GM19043 (cell line): ENCODE measurements at regions not wholly inside any gene's neighbourhood (a gene's known extent, or its start where the extent isn't known, plus 50 kb on each side); places are given as distances from the start of the nearest gene placed in this dataset.

ENCODE experiments used
- ATAC-seq: cut with Tn5 transposase; IDR thresholded peaks from one replicate; pipeline ENCODE4 v1.9.1; 2021; ENCODE audit warnings: low read depth; ENCODE audit not compliant: unreplicated experiment

DNA sequence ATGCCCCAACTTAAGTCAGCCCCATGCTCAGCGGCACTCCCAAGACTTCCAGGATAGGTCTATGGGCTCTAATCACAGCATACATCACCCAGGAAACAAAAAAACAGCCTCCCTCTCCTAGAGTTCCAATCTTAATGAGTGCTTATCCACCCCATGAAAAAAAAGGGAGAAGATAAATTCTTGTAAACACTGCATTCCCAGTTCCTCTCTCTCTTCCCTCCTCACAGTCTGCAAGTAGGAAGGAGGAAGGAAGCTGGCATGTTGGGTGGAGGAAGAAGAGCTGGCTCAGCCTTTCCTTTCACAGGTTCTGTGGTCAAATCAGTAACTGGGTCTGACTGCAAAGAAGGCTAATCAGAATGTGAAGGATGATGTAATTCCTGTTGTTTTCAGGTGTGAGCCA, 69.9 kb upstream of the ZC3H11B start:
- no peak for ATAC-seq

DNA sequence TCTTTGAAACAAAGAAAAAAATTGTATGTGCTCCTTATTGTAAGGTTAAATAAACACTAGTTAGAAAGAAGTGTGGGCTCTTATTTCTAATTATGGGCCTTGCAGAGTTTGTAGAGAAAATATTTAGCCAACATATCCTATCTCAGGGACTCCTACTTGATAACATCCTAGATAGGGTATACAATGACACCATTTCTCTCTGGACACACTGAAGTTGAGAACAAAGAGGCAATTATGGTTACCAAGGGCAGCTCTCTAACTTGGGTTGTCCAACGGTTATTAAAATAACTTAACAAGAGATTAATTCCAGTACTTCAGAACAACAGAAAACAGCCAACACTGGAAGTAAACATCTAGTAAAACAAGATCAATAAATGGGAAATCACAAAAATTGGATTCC, 69.0 kb upstream of the ZC3H11B start:
- no peak for ATAC-seq

DNA sequence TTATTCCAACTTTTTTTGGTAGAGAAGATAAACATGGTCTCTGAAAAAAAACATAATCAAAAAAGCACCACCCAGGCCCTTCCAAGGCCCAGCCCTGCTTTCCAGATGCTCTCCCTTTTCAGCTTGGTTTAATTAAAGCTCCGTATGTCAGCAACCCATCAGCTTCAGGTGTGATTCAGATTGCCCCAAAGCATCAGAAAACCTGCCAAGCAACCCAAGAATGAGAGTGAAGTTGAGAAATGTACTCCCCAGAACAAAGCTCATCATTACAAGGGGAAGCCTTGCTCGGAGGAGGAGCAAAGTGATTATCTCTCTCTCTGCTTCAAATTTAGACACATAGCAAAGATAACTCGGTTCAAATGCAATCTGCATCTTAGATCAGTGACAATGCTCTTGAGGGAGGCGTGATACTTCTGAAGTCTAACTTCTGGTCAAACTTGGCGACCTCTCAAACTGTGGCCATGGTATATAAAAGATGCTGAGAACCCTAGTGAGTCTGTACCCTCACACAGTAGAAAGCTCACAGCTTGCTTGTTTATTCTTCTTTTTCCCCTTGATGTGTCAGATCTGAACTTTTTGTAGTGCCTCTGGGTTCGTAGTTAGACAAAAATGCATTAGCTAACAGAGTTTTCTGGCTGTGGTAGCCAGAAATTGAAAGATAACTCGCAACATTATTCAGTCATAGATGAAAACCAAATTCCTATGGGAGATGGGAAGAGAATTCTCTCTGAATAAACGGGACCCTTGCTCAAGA, 63.3 kb upstream of the ZC3H11B start:
- no peak for ATAC-seq

DNA sequence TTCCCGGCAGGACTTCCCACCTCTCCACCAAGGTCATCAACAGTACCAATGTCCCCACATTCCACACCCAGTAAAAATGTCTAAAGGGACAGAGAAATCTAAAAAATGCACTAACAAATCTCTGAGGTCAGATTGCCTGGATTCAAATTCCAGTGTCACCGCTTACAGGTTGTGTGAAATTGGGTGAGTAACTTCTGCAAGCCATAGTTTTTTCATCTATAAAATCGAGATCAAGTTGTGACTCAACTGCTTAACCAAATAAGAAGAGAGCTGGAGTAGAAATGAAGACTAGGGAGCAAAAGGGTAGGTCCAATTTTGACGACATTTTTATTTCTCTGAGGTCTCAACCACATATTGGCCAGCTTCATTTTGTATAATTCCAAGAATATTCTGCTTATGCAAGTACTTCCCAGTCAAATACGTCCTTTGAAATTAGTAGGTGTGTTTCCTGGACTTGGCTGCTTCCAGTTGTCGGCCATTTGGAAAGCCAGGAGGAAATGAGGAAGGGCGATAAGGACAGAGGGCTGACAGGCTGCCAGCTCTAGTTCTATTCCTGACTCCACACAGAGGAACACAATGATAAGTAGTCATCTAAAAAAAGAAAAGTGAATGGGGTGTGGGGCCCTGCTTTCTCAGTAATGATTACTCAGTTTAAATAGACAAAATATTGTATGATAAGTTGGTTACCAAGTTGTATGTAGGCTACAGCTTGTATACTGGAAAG, 57.7 kb upstream of the ZC3H11B start:
- ATAC-seq, result no peak

DNA sequence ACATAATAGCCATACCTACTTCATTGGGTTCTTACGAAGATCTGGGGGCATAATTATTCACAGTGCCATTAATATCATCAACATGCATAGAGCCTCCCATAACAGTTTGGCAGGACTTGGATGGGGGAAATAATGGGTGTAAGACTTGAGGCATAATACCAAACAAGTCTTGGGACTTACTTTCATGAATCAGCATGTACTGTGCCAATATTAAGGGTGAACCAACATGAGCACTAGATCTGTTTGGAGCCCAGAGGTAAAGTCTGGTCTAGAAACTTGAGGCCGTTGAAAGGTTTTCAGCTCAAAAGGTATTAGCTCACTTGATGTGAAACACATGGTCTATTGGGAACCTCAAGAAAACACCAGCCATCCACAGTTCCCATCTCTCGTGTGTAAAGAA, 56.7 kb upstream of the ZC3H11B start:
- no peak for ATAC-seq

DNA sequence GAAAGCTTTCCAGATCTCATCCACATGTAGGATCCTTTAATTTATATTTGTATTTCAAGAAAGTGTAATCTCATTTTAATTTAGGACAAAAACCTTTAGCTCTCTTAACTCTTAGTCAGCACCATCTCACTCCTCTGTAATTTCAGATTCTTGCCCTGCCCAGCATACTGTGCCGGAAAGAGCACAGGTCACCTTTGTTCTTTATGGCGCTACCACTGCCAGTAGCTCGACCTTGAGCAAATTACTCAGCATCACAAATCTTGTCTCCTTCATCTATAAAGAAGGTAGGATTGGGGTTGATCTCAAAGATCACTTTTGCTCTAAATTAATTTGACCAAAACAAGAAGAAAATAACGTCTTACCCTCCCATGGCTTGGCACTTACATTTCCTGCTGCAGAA, 56.1 kb upstream of the ZC3H11B start:
- ATAC-seq, result no peak

DNA sequence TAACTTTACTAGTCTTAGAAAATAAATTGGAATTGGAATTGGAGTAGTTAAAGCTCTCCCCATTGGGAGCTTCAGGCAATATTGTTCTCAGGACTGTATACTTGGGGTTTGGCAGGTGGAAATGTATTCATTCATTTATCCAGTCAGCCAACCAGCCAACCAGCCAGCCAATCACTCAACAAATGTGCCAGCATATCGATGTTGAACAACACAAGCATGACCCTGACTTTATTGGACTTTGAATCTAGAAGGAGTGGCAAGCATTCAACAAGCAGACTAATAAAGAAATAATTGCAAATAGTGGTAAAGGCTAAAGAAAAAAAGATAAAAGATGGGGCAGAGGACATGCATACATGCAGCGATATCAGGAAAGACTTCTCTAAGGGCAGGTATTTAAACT, 55.5 kb upstream of the ZC3H11B start:
- no peak for ATAC-seq

DNA sequence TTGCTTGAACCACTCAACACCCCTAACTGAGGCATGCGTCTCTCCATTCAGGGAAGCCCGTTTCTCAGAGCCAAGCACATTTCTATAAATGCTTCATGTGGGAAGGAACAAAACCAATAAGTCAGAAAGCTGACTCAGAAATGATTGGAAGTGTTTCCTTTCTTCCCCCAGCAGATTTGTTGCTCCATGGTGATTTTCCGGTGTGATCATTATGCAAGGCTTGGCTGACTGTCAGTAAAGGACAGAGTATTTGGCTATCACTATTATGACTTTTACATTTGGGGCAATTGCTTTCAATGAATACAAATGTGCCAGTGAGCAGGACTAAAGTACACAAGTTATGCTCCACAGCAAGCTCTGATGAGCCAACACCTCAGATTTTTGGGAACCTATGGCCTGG, 53.3 kb upstream of the ZC3H11B start:
- no peak for ATAC-seq

DNA sequence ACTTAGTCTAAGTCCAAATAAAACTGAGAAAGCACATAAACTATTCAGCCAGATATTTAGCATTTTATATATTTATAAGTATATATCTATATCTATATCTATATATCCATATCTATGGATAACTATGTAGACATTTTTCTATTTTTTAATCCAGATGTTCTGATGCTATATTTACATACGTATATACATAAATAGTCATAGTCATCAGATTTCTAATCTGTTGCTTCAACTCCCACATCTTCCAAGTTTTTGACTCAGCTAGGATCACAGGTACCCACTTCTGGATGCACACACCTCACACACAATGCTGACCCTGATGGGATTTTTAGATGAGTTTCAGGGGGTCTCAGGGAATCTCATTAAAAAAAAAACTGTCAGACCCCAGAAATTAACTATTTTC, 52.2 kb upstream of the ZC3H11B start:
- ATAC-seq, result no peak

DNA sequence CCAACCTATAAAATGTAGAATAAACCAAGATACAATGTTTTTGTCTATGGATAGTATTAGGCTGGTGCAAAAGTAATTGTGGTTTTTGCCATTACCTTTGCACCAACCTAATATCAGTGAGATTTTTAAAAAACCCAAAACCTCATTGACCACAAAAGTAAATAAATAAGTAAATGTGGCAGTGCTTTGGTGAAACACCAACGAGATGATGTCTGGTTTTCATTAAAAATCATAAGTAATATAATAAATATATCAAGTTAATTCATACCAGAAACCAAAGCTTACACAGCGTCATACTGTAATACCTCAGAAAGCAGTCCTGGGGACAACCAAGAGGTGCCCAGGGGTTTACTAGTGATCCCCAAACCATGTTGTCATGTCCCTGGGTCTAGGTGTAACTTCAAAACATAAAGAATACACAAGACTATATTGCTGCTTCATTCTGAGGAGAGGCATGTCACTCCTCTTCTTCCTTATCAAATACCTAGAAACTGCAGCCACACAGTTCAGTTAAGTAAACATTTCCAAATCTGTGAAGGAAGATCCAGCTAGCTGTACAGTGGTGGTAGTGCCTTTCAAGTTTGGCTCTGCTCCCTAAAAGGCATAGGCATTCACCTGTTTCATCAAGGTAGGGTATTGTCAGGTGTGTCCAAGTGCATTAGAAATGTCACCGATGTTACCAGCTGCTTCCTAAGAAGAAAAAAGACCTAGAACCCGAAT, 51.6 kb upstream of the ZC3H11B start:
- ATAC-seq, result no peak
